ENCODE measurements at regions not wholly inside any gene's neighbourhood (a gene's known extent, or its start where the extent isn't known, plus 50 kb on each side); places are given as distances from the start of the nearest gene placed in this dataset.

DNA sequence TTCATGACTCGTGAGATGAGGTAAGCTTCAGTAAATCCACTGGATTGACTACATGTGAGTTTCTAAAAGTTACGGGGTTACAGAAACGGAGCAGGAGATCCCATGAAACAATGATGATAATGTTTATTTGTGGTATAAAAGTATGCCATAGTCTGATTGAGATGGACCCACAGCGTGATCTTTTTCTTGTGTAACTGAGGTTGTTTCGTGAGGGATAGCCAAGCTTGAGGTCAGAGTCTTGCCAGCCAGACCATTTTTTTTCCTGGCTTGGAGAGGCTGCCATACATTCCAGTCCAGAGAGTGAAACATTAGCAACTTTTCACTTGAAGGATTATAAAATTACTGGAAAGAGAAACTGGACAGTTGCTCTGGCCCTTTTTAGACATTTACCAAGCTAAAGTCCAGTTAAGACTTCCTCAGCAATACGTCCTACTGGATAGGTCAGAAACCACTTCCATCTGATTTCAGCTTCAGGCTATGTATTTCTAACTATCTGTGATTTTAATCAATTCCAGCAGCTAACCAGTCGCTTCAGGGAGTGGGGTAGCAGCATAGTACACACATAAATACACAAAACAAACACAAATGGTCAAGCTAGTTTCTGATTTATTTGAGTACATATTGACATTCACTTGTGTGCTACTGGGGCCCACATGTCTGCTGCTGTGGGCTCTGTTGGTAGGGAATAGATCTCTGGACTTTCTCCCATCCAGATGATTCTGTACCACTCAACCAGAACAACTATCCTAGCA is 194.6 kb downstream of the POSTN start:
- Histone ChIP-seq H3K4me1 (ENCODE audit: control insufficient read depth in 2 of 3, insufficient read depth in 2 of 3, low read depth in 1 of 3, low read length in 3 of 3) (no peaks in the 10 kb centered on the region), H3K4me3 (ENCODE audit: low read length in 3 of 3) (no peak overlapping the region), H3K27ac (ENCODE audit: low read depth in 2 of 2, low read length in 2 of 2) (no peak overlapping the region), H3K27me3 (ENCODE audit: control insufficient read depth, insufficient read depth, low read length) (no peaks in the 10 kb centered on the region), H3K9ac (ENCODE audit: low read length in 3 of 3) (no peak overlapping the region), H3K36me3 (ENCODE audit: control insufficient read depth in 2 of 3, insufficient read depth in 3 of 3, low read length in 3 of 3) (no peaks in the 10 kb centered on the region), H3K9me3 (ENCODE audit: control insufficient read depth in 2 of 3, insufficient read depth in 1 of 3, low read length in 3 of 3) (peaks cover 0 to 2% (median 0%) of the 10 kb centered on the region in 3 donors)
- DNase-seq (no peak), FAIRE-seq (no peak)
- TF ChIP-seq, protein P1, sequence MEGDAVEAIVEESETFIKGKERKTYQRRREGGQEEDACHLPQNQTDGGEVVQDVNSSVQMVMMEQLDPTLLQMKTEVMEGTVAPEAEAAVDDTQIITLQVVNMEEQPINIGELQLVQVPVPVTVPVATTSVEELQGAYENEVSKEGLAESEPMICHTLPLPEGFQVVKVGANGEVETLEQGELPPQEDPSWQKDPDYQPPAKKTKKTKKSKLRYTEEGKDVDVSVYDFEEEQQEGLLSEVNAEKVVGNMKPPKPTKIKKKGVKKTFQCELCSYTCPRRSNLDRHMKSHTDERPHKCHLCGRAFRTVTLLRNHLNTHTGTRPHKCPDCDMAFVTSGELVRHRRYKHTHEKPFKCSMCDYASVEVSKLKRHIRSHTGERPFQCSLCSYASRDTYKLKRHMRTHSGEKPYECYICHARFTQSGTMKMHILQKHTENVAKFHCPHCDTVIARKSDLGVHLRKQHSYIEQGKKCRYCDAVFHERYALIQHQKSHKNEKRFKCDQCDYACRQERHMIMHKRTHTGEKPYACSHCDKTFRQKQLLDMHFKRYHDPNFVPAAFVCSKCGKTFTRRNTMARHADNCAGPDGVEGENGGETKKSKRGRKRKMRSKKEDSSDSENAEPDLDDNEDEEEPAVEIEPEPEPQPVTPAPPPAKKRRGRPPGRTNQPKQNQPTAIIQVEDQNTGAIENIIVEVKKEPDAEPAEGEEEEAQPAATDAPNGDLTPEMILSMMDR (IDR thresholded peaks at IDR 0.05; ENCODE audit: borderline replicate concordance, extremely low read depth, insufficient read depth): no peak
- intact Hi-C loops (cut with DNase I): no loop called here

DNA sequence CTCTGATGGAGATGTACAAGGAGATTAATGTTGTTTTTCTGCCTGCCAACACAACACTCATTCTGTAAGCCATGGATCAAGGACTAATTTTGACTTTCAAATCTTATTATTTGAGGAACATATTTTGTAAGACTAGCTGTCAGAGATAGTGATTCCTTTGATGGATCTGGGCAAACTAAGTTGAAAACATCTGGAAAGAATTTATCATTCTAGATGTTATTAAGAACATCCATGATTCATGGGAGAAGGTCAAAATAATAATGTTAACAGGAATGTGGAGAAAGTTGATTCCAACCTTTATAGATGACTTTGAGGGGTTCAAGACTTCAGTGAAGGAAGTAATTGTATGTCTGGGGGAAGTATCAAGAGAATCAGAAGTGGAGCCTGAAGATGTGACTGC is 196.8 kb downstream of the POSTN start:
- Histone ChIP-seq H3K27ac (ENCODE audit: low read depth in 2 of 2, low read length in 2 of 2) (no peak overlapping the region), H3K4me3 (ENCODE audit: low read length in 3 of 3) (no peak overlapping the region), H3K27me3 (ENCODE audit: control insufficient read depth, insufficient read depth, low read length) (no peaks in the 10 kb centered on the region), H3K9me3 (ENCODE audit: control insufficient read depth in 2 of 3, insufficient read depth in 1 of 3, low read length in 3 of 3) (peaks cover 0 to 2% (median 0%) of the 10 kb centered on the region in 3 donors), H3K36me3 (ENCODE audit: control insufficient read depth in 2 of 3, insufficient read depth in 3 of 3, low read length in 3 of 3) (no peaks in the 10 kb centered on the region), H3K9ac (ENCODE audit: low read length in 3 of 3) (no peak overlapping the region), H3K4me1 (ENCODE audit: control insufficient read depth in 2 of 3, insufficient read depth in 2 of 3, low read depth in 1 of 3, low read length in 3 of 3) (no peaks in the 10 kb centered on the region)
- TF ChIP-seq, protein P1 (IDR thresholded peaks at IDR 0.05; ENCODE audit: borderline replicate concordance, extremely low read depth, insufficient read depth): no peak
- FAIRE-seq: no peak
- DNase-seq: no peak
- intact Hi-C loops (cut with DNase I): no loop called here

DNA sequence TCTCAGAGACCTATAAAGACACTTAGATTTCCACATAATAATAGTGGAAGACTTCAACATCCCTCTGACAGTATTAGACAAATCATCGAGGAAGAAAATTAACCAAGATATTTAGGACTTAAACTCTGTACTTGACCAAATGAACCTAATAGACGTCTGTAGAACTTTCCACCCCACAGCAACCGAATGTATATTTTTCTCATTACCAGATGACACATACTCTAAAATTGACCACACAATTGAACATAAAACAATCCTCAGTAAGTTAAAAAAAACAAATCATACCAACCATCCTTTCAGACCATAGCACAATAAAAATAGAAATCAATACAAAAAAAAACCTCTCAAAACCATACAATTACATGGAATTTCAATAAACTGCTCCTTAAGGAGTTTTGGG is 201.0 kb downstream of the POSTN start:
- Histone ChIP-seq H3K36me3 (ENCODE audit: control insufficient read depth in 2 of 3, insufficient read depth in 3 of 3, low read length in 3 of 3) (no peaks in the 10 kb centered on the region), H3K27me3 (ENCODE audit: control insufficient read depth, insufficient read depth, low read length) (no peaks in the 10 kb centered on the region), H3K4me1 (ENCODE audit: control insufficient read depth in 2 of 3, insufficient read depth in 2 of 3, low read depth in 1 of 3, low read length in 3 of 3) (no peaks in the 10 kb centered on the region), H3K9ac (ENCODE audit: low read length in 3 of 3) (no peak overlapping the region), H3K9me3 (ENCODE audit: control insufficient read depth in 2 of 3, insufficient read depth in 1 of 3, low read length in 3 of 3) (peaks cover 0 to 2% (median 0%) of the 10 kb centered on the region in 3 donors), H3K27ac (ENCODE audit: low read depth in 2 of 2, low read length in 2 of 2) (no peak overlapping the region), H3K4me3 (ENCODE audit: low read length in 3 of 3) (no peak overlapping the region)
- FAIRE-seq (no peak), DNase-seq (no peak)
- intact Hi-C loops (cut with DNase I): no loop called here
- TF ChIP-seq, protein P1 (IDR thresholded peaks at IDR 0.05; ENCODE audit: borderline replicate concordance, extremely low read depth, insufficient read depth): no peak
